ENCODE measurements at regions not wholly inside any gene's neighbourhood (a gene's known extent, or its start where the extent isn't known, plus 50 kb on each side); places are given as distances from the start of the nearest gene placed in this dataset.

- no peak overlapping the region for H3K4me3 ChIP-seq (ENCODE audit: low read depth, low read length)
- TF ChIP-seq CTCF (conservative IDR thresholded peaks at IDR 0.05; ENCODE audit: low read depth, low read length), result no peak
- peak; percentile 13 for DNase-seq (ENCODE audit: low read depth)
These were observed 264.8 kb downstream of the SOX2 start for GRCh38 chr3:181976526-181976925.

- no peak for TF ChIP-seq CTCF (conservative IDR thresholded peaks at IDR 0.05; ENCODE audit: low read depth, low read length)
- no peak for DNase-seq (ENCODE audit: low read depth)
These were observed 273.7 kb downstream of the SOX2 start for GRCh38 chr3:181985386-181985785.

GRCh38 chr3:181987736-181988135 is 276.0 kb downstream of the SOX2 start:
- no peak overlapping the region for H3K4me3 ChIP-seq (ENCODE audit: low read depth, low read length)
- DNase-seq (ENCODE audit: low read depth), result no peak
- no peak for TF ChIP-seq CTCF (conservative IDR thresholded peaks at IDR 0.05; ENCODE audit: low read depth, low read length)

More at GRCh38 chr3:181985386-181985785, 273.7 kb downstream of the SOX2 start:
- no peak overlapping the region for H3K4me3 ChIP-seq (ENCODE audit: low read depth, low read length)

- no peak for DNase-seq (ENCODE audit: low read depth)
- no peak for TF ChIP-seq CTCF (conservative IDR thresholded peaks at IDR 0.05; ENCODE audit: low read depth, low read length)
- no peak overlapping the region for H3K4me3 ChIP-seq (ENCODE audit: low read depth, low read length)
These were observed 287.1 kb downstream of the SOX2 start for GRCh38 chr3:181998828-181999227.

GRCh38 chr3:181999314-181999713 is 287.6 kb downstream of the SOX2 start:
- no peak for TF ChIP-seq CTCF (conservative IDR thresholded peaks at IDR 0.05; ENCODE audit: low read depth, low read length)
- no peak for DNase-seq (ENCODE audit: low read depth)
- H3K4me3 ChIP-seq (ENCODE audit: low read depth, low read length), result no peak overlapping the region

GRCh38 chr3:182000447-182000846 is 288.7 kb downstream of the SOX2 start:
- no peak for TF ChIP-seq CTCF (conservative IDR thresholded peaks at IDR 0.05; ENCODE audit: low read depth, low read length)
- no peak overlapping the region for H3K4me3 ChIP-seq (ENCODE audit: low read depth, low read length)
- no peak for DNase-seq (ENCODE audit: low read depth)

- H3K4me3 ChIP-seq (ENCODE audit: low read depth, low read length), result no peak overlapping the region
- DNase-seq (ENCODE audit: low read depth), result no peak
- TF ChIP-seq CTCF (conservative IDR thresholded peaks at IDR 0.05; ENCODE audit: low read depth, low read length), result no peak
These were observed 293.5 kb downstream of the SOX2 start for GRCh38 chr3:182005219-182005618.
